T-cell (primary cell): ENCODE measurements at regions not wholly inside any gene's neighbourhood (a gene's known extent, or its start where the extent isn't known, plus 50 kb on each side); places are given as distances from the start of the nearest gene placed in this dataset.

Experiments used
- ATAC-seq, 4 experiments: fragments of 200-7000 bp in 3 of 4; fragments of 150-1000 bp in 1 of 4; cut with Tn5 transposase; replicated peaks in 1 of 4; 1 replicate in 3 of 4; 2 replicates in 1 of 4; pipeline ENCODE4 v1.10.0; 2021; ENCODE audit warnings: moderate library complexity in 3 of 4, mild to moderate bottlenecking in 2 of 4, moderate number of reproducible peaks in 1 of 4
- CTCF ChIA-PET, 2 donors: fragments of 300-600 bp; sonication (Branson Sonifier 250); formaldehyde crosslinking; loops; one replicate each; lab custom pipeline; 2022; ENCODE audit warnings: antibody characterized with exemption in 2 of 2; lab: Charles Lee
- POLR2A ChIA-PET, 2 donors: fragments of 300-600 bp; sonication (Branson Sonifier 250); formaldehyde crosslinking; loops; one replicate each; lab custom pipeline; 2022; ENCODE audit warnings: antibody characterized with exemption in 2 of 2; lab: Charles Lee
- DNase-seq, 35 experiments: peaks; one replicate each; pipeline versions ENCODE4 v3.0.0 to v3.0.0-alpha.2; 2013 to 2023
- H3K27ac ChIP-seq: one replicate; pipeline ENCODE4 v1.5.1; 2013; ENCODE audit warnings: low read length
- H3K27me3 ChIP-seq, 2 experiments: replicated peaks in 1 of 2; 1 replicate in 1 of 2; 2 replicates in 1 of 2; pipeline versions ENCODE4 v1.6.1 to v1.7.0; 2013; ENCODE audit warnings: low read length in 1 of 2, mixed read lengths in 1 of 2; ENCODE audit not compliant: control insufficient read depth in 2 of 2, insufficient read depth in 2 of 2; ENCODE audit errors: extremely low read depth in 1 of 2
- H3K36me3 ChIP-seq, 2 donors: 1 replicate in 1 of 2; 2 replicates in 1 of 2; pipeline versions ENCODE4 v1.6.1 to v1.7.0; 2013; ENCODE audit warnings: low read length in 1 of 2; ENCODE audit not compliant: control insufficient read depth in 2 of 2, insufficient read depth in 1 of 2; ENCODE audit errors: extremely low read depth in 1 of 2
- H3K4me1 ChIP-seq, 2 experiments: 1 replicate in 1 of 2; 2 replicates in 1 of 2; pipeline versions ENCODE4 v1.6.1 to v1.7.0; 2013; ENCODE audit warnings: low read length in 2 of 2, mixed read lengths in 1 of 2; ENCODE audit not compliant: insufficient read depth in 2 of 2, control insufficient read depth in 1 of 2; ENCODE audit errors: extremely low read depth in 1 of 2
- H3K4me3 ChIP-seq, 2 donors: 1 replicate in 1 of 2; 2 replicates in 1 of 2; pipeline versions ENCODE4 v1.5.1 to v1.7.0; 2013; ENCODE audit warnings: mild to moderate bottlenecking in 2 of 2, low read length in 1 of 2, moderate library complexity in 1 of 2; ENCODE audit not compliant: control insufficient read depth in 1 of 2; ENCODE audit errors: extremely low read depth in 1 of 2
- H3K9me3 ChIP-seq: 2 replicates; pipeline ENCODE4 v1.7.0; 2013
- H3K27ac Mint-ChIP-seq, 2 donors: one replicate each; pipeline ENCODE4 v1.8.0; 2020 to 2021; ENCODE audit warnings: mild to moderate bottlenecking in 2 of 2, mixed read lengths in 2 of 2
- H3K27me3 Mint-ChIP-seq, 2 donors: one replicate each; pipeline ENCODE4 v1.8.0; 2021 to 2022; ENCODE audit warnings: mixed read lengths in 2 of 2
- H3K36me3 Mint-ChIP-seq: one replicate; pipeline ENCODE4 v1.8.0; 2021; ENCODE audit warnings: mixed read lengths
- H3K4me1 Mint-ChIP-seq, 3 donors: one replicate each; pipeline ENCODE4 v1.8.0; 2020 to 2022; ENCODE audit warnings: mixed read lengths in 3 of 3, mild to moderate bottlenecking in 1 of 3
- H3K4me3 Mint-ChIP-seq, 3 donors: one replicate each; pipeline ENCODE4 v1.8.0; 2020 to 2022; ENCODE audit warnings: mild to moderate bottlenecking in 3 of 3, mixed read lengths in 3 of 3, moderate library complexity in 3 of 3
- H3K9me3 Mint-ChIP-seq, 3 donors: one replicate each; pipeline ENCODE4 v1.8.0; 2020 to 2022; ENCODE audit warnings: mixed read lengths in 3 of 3
- WGBS: methylation state at CpG from one replicate; pipeline ENCODE4 v1.1.5; 2013; ENCODE audit warnings: missing lambda C conversion rate; ENCODE audit not compliant: insufficient coverage; 5-methylcytosine and 5-hydroxymethylcytosine counted together

DNA sequence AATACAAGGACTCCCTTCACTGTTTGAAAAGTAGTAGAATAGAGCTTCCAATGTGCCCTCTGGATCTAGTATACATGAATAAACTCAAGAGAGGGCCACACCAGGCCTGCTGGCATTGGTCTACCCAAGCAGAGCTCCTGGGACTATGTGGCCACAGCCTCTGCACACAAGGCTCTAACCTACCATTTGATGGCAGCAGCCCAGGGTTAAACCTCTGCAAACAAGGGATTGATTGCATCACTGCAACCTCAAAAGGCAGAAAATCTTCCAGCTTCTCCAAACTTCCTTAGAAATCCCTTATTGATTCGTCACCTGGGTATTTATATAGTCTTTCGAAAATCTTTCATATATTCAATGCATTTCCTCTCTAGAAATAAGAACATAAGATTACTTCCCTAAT lies 147.6 kb upstream of the SETBP1 start:
- Histone ChIP-seq H3K27me3 (no peaks in the 10 kb centered on the region), H3K9me3 (no peaks in the 10 kb centered on the region), H3K27ac (no peak overlapping the region), H3K4me1 (no peaks in the 10 kb centered on the region), H3K4me3 (no peak overlapping the region), H3K36me3 (no peaks in the 10 kb centered on the region)
- H3K4me1 Mint-ChIP-seq: no peaks in the 10 kb centered on the region
- WGBS: no CpG with 5 or more reads among the region's 2 CpGs
- DNase-seq (no peak), ATAC-seq (no peak)
- no peaks in the 10 kb centered on the region for H3K36me3 Mint-ChIP-seq
- H3K4me3 Mint-ChIP-seq: no peak overlapping the region
- H3K27ac Mint-ChIP-seq: no peak overlapping the region
- H3K9me3 Mint-ChIP-seq: peaks cover 0 to 6% (median 0%) of the 10 kb centered on the region in 3 donors
- CTCF ChIA-PET: no interaction called here
- POLR2A ChIA-PET: no interaction called here
- H3K27me3 Mint-ChIP-seq: peaks cover 0 to 1% of the 10 kb centered on the region in 2 donors

GRCh38 chr18:44536046-44536445 lies 144.6 kb upstream of the SETBP1 start:
- Histone ChIP-seq H3K27ac (no peak overlapping the region), H3K4me3 (no peak overlapping the region), H3K4me1 (no peaks in the 10 kb centered on the region), H3K9me3 (no peaks in the 10 kb centered on the region), H3K36me3 (peaks cover 0 to 4% of the 10 kb centered on the region in 2 donors), H3K27me3 (no peaks in the 10 kb centered on the region)
- H3K27me3 Mint-ChIP-seq: peaks cover 0 to 1% of the 10 kb centered on the region in 2 donors
- H3K36me3 Mint-ChIP-seq: no peaks in the 10 kb centered on the region
- DNase-seq (no peak), ATAC-seq (no peak)
- H3K4me3 Mint-ChIP-seq: no peak overlapping the region
- H3K27ac Mint-ChIP-seq: no peak overlapping the region
- H3K4me1 Mint-ChIP-seq: no peaks in the 10 kb centered on the region
- no CpG with 5 or more reads among the region's 1 CpG for WGBS
- ChIA-PET CTCF (no interaction called here), POLR2A (no interaction called here)
- peaks cover 0 to 6% (median 0%) of the 10 kb centered on the region in 3 donors for H3K9me3 Mint-ChIP-seq

DNA sequence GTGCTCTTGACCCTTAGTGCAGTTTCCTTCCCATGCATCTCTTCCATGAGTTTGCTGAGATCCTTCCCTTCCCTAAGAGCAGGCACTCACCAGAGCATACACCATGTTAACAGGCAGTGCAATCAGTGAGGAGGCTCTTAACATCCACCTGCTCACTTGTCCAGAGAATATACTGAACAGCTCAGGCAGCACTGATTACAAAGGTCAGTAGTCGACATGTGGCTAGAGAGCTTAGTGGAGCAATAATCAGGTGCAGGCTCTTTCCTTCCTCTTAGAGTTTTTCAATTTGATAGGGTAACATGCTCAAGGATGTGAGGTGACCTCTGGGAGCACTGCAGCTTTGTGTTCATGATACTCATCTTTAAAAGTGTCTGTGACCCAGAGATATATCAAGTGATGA lies 144.1 kb upstream of the SETBP1 start:
- ATAC-seq (no peak), DNase-seq (no peak)
- peaks cover 0 to 6% (median 0%) of the 10 kb centered on the region in 3 donors for H3K9me3 Mint-ChIP-seq
- H3K27me3 Mint-ChIP-seq: peaks cover 0 to 1% of the 10 kb centered on the region in 2 donors
- H3K27ac Mint-ChIP-seq: no peak overlapping the region
- H3K4me3 Mint-ChIP-seq: no peak overlapping the region
- H3K27ac ChIP-seq: no peak overlapping the region
- H3K27me3 ChIP-seq: no peaks in the 10 kb centered on the region
- ChIA-PET CTCF (no interaction called here), POLR2A (no interaction called here)
- 75% methylated on average over 1 of the region's 1 CpG for WGBS
- no peaks in the 10 kb centered on the region for H3K4me1 Mint-ChIP-seq
- no peaks in the 10 kb centered on the region for H3K4me1 ChIP-seq
- H3K36me3 Mint-ChIP-seq: no peaks in the 10 kb centered on the region
- no peaks in the 10 kb centered on the region for H3K9me3 ChIP-seq
- no peak overlapping the region for H3K4me3 ChIP-seq
- H3K36me3 ChIP-seq: peaks cover 0 to 4% of the 10 kb centered on the region in 2 donors

DNA sequence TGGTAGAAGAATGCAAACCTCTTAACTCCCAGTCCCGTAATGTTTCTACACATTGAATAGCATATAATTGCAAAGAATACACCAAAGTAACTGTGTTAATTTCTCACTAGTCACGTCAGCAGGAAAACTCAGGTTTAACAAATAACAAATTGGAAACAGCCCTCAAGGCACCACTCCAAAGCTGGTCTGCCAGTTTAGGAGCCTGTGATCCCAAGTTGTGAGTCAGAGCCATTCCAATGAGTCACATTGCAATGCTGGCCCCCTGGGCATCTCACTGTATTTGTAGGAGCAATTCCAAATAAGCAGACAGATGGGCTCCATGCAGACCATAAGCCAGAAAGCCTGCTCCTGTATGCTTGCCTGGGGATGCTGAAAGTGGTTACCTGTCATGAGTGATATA lies 143.2 kb upstream of the SETBP1 start:
- H3K4me1 ChIP-seq: no peaks in the 10 kb centered on the region
- no peak overlapping the region for H3K4me3 ChIP-seq
- POLR2A ChIA-PET: no interaction called here
- H3K36me3 Mint-ChIP-seq: no peaks in the 10 kb centered on the region
- no peak for DNase-seq
- ATAC-seq: no peak
- no peaks in the 10 kb centered on the region for H3K27me3 ChIP-seq
- peaks cover 0 to 1% of the 10 kb centered on the region in 2 donors for H3K27me3 Mint-ChIP-seq
- H3K36me3 ChIP-seq: peaks cover 0 to 4% of the 10 kb centered on the region in 2 donors
- peaks cover 0 to 6% (median 0%) of the 10 kb centered on the region in 3 donors for H3K9me3 Mint-ChIP-seq
- CTCF ChIA-PET: no interaction called here
- H3K4me1 Mint-ChIP-seq: no peaks in the 10 kb centered on the region
- H3K27ac ChIP-seq: no peak overlapping the region
- WGBS: 80% methylated on average over 1 of the region's 2 CpGs
- no peak overlapping the region for H3K4me3 Mint-ChIP-seq
- no peaks in the 10 kb centered on the region for H3K9me3 ChIP-seq
- H3K27ac Mint-ChIP-seq: no peak overlapping the region

GRCh38 chr18:44539926-44540325 lies 140.8 kb upstream of the SETBP1 start:
- peaks cover 0 to 1% of the 10 kb centered on the region in 2 donors for H3K27me3 Mint-ChIP-seq
- Histone ChIP-seq H3K36me3 (peaks cover 0 to 4% of the 10 kb centered on the region in 2 donors), H3K4me1 (no peaks in the 10 kb centered on the region), H3K27ac (no peak overlapping the region), H3K27me3 (no peaks in the 10 kb centered on the region), H3K4me3 (no peak overlapping the region), H3K9me3 (no peaks in the 10 kb centered on the region)
- DNase-seq (no peak), ATAC-seq (no peak)
- peaks cover 0 to 5% (median 0%) of the 10 kb centered on the region in 3 donors for H3K9me3 Mint-ChIP-seq
- 76% methylated on average over 3 of the region's 3 CpGs for WGBS
- ChIA-PET CTCF (no interaction called here), POLR2A (no interaction called here)
- no peak overlapping the region for H3K4me3 Mint-ChIP-seq
- no peaks in the 10 kb centered on the region for H3K36me3 Mint-ChIP-seq
- H3K27ac Mint-ChIP-seq: no peak overlapping the region
- no peaks in the 10 kb centered on the region for H3K4me1 Mint-ChIP-seq

DNA sequence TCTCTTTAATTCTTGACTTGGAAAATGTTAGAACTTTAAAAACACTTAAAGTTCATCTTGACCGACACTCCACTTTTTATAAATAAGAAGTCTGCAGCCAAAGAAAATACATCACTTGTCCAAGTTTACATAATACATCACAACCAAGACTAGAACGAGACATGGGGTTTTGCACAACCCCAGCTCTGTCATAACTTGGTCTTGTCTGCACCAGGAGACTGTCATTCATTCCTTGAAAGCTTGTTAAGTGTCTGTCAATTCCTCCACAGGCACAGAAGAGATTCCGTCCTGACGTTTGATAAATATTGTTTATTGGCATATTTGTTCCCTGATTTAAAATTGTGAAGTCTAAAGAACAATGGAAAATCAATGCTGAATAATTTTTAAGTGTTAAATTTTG lies 139.5 kb upstream of the SETBP1 start:
- ChIA-PET POLR2A (no interaction called here), CTCF (interaction anchor here in 1 of 2 donors (0.7 kb wide), 1 partner anchor 69 kb away, joined by 3 read pairs; no protein-coding TSS in a partner anchor)
- H3K9me3 Mint-ChIP-seq: no peaks in the 10 kb centered on the region
- no peaks in the 10 kb centered on the region for H3K4me1 Mint-ChIP-seq
- ATAC-seq: no peak
- no peaks in the 10 kb centered on the region for H3K27me3 Mint-ChIP-seq
- peaks cover 0 to 4% of the 10 kb centered on the region in 2 donors for H3K36me3 ChIP-seq
- WGBS: 68% methylated on average over 3 of the region's 4 CpGs
- no peak overlapping the region for H3K27ac ChIP-seq
- H3K36me3 Mint-ChIP-seq: no peaks in the 10 kb centered on the region
- H3K4me3 ChIP-seq: no peak overlapping the region
- no peaks in the 10 kb centered on the region for H3K9me3 ChIP-seq
- H3K27me3 ChIP-seq: no peaks in the 10 kb centered on the region
- no peak overlapping the region for H3K4me3 Mint-ChIP-seq
- H3K27ac Mint-ChIP-seq: no peak overlapping the region
- H3K4me1 ChIP-seq: no peaks in the 10 kb centered on the region
- DNase-seq: no peak

DNA sequence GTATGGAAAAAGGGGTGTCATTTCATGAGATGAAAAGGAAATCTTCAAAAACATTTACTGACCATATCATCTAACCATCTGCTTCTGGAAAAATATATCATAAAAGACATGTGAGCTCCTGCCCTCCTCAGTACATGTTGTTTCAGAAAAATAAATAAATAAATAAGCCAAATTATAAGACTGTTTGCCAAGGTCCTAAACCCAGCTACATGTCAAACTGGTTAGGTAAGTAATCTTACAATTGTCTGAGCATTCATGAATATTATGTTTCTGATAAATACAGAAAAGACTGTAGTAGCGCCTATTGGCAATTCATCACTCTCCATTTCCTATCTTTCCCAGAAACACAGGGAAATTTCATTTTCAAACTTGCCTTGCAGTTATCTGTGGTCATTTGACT lies 138.9 kb upstream of the SETBP1 start:
- ChIA-PET CTCF (interaction anchor here in 1 of 2 donors (0.7 kb wide), 1 partner anchor 69 kb away, joined by 3 read pairs; no protein-coding TSS in a partner anchor), POLR2A (no interaction called here)
- Mint-ChIP-seq H3K4me3 (no peak overlapping the region), H3K36me3 (no peaks in the 10 kb centered on the region), H3K27me3 (no peaks in the 10 kb centered on the region), H3K4me1 (no peaks in the 10 kb centered on the region), H3K9me3 (no peaks in the 10 kb centered on the region), H3K27ac (no peak overlapping the region)
- H3K27ac ChIP-seq: no peak overlapping the region
- DNase-seq (no peak), ATAC-seq (no peak)
- peaks cover 0 to 4% of the 10 kb centered on the region in 2 donors for H3K36me3 ChIP-seq
- no peaks in the 10 kb centered on the region for H3K9me3 ChIP-seq
- no peaks in the 10 kb centered on the region for H3K4me1 ChIP-seq
- H3K4me3 ChIP-seq: no peak overlapping the region
- no peaks in the 10 kb centered on the region for H3K27me3 ChIP-seq
- WGBS: no CpG with 5 or more reads among the region's 1 CpG
